PC-9 (cell line): ENCODE measurements at regions not wholly inside any gene's neighbourhood (a gene's known extent, or its start where the extent isn't known, plus 50 kb on each side); places are given as distances from the start of the nearest gene placed in this dataset.

Experiments used
- EZH2 ChIP-seq: fragments of 200-600 bp; sonication (generic); IDR thresholded peaks from 2 replicates; pipeline ENCODE4 v1.8.0; 2017; ENCODE audit warnings: antibody characterized with exemption, low read depth
- TF ChIP-seq, protein P1 (sequence below): fragments of 200-600 bp; sonication (generic); conservative IDR thresholded peaks from 2 replicates; pipeline ENCODE4 v1.6.1; 2017; ENCODE audit warnings: mixed run types, antibody characterized with exemption, mild to moderate bottlenecking, moderate library complexity

DNA sequence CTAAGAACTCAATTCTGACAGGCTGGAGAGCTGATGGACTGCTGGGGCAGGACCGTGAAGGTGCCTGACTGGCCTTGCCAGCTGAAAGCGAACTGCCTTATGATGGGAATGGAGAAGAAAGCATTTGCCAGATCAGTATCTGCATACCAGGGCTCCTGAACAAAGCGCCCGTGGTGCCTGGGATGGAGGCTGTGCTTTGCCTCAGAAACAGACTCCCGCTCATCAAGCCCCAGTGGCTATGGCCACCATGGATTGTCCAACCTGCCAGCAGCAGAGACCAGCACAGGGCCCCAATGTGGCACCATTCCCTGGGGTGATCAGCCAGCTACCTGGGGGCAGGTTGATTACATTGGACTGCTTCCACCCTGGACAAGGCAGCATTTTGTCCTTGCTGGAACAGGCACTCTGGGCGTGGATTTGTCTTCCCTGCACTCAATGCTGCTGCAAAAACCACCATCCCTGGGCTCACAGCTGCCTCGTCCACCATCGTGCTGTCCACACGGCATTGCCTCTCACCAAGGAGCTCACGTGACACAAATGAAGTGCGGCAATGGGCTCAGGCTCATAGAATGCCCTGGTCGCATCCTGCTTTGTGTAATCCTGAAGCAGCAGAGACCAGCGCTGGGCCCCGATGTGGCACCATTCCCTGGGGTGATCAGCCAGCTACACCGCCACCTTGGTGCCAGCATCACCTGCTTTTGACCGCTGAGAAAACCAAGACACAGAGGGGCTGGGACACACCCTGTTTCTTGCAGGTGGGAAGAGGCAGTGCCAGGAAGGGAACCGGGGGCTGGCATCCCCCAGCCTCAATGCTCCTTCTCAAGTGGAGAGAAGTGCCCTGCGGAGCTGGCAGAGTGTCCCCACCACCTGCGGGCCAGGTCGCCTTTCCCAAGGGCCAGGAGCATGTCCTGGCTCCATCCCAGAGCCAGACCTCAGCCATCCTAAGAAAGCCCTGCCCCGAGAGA is 1367.5 kb downstream of the BRD1 start:
- TF ChIP-seq, protein P1, sequence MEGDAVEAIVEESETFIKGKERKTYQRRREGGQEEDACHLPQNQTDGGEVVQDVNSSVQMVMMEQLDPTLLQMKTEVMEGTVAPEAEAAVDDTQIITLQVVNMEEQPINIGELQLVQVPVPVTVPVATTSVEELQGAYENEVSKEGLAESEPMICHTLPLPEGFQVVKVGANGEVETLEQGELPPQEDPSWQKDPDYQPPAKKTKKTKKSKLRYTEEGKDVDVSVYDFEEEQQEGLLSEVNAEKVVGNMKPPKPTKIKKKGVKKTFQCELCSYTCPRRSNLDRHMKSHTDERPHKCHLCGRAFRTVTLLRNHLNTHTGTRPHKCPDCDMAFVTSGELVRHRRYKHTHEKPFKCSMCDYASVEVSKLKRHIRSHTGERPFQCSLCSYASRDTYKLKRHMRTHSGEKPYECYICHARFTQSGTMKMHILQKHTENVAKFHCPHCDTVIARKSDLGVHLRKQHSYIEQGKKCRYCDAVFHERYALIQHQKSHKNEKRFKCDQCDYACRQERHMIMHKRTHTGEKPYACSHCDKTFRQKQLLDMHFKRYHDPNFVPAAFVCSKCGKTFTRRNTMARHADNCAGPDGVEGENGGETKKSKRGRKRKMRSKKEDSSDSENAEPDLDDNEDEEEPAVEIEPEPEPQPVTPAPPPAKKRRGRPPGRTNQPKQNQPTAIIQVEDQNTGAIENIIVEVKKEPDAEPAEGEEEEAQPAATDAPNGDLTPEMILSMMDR = no peak
- no peak for TF ChIP-seq EZH2
